ENCODE measurements at regions not wholly inside any gene's neighbourhood (a gene's known extent, or its start where the extent isn't known, plus 50 kb on each side); places are given as distances from the start of the nearest gene placed in this dataset.

- TF ChIP-seq CTCF (conservative IDR thresholded peaks at IDR 0.05; ENCODE audit: low read depth, low read length) (no peak), EZH2 (IDR thresholded peaks at IDR 0.05; ENCODE audit: low read length, unreplicated experiment) (no peak)
Observed at GRCh38 chr1:212192261-212192998, 92.8 kb upstream of the PPP2R5A start.
